NOMO-1 treated with DMSO at 0.1 percent for 48 hours (cell line): ENCODE measurements at regions not wholly inside any gene's neighbourhood (a gene's known extent, or its start where the extent isn't known, plus 50 kb on each side); places are given as distances from the start of the nearest gene placed in this dataset.

Source experiments
- DNase-seq: peaks from one replicate; lab custom pipeline; 2025; ENCODE audit not compliant: unreplicated experiment; lab: John Stamatoyannopoulos, UW

DNA sequence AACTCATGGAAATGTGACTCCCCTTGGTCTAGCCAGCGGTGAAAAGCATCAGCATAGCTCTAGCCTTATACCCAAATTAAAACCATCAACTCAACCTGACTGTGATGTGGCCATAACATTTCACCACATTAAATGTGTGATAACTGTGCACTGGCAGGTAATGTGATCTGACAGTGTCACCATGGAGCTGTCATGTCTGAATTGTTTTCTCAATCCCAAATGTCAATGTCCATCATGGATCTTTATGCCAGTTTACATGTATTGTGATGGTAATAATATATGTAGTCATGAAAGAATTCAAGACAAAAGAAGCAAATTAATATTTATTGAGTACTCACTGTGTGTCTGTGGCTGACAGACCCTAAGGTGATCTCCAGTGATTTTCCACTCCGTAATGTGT lies 213.4 kb upstream of the EOMES start:
- DNase-seq, result no peak

GRCh38 chr3:27939521-27939920 lies 217.4 kb upstream of the EOMES start:
- no peak for DNase-seq

- DNase-seq, result no peak
Observed at GRCh38 chr3:27939940-27940339, 217.8 kb upstream of the EOMES start.

DNA sequence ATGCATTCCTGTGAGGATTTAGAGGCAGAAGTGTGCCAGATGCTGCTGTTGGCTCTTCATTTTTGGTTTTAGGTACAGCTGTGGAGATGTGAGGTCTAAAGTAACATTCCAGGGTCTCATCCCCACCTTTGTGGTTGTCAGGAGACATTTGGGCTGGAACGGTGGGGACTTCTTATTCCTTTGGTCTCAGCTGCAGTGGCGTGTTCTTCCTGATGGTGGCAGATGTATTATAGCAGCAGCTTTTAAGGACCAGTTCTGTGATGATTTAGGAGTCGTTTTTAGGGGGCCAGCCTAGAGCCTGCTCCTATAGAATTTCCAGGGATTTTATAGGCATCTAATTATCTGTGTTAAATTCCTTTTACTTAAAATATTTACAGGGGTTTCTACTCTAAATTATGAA lies 221.0 kb upstream of the EOMES start:
- peak; percentile 0 for DNase-seq

DNA sequence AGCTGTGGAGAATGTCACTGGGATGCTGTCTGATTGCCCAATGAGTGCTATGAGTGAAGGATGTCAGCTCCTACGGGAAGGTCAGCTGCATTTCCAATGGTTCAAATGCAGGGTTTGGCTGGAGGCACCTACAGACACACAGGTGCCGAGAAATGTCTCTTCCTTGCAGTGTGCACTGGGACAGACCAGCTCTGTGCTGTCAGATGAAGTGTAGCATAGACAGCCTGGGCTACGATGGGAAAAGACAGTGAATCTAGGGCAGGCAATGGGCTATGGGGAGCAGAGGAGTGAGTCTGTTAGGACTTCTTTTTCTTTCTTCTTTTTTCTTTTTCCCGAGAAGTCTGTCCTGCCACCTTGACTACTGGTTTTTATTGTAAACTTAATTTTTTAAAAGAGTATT lies 223.1 kb upstream of the EOMES start:
- no peak for DNase-seq

- peak; percentile 34 for DNase-seq
Observed at GRCh38 chr3:27960133-27960532, 238.0 kb upstream of the EOMES start.

GRCh38 chr3:27963519-27963918 lies 241.4 kb upstream of the EOMES start:
- DNase-seq, result no peak

- DNase-seq, result no peak
Observed at GRCh38 chr3:27971600-27971999, 249.5 kb upstream of the EOMES start.

DNA sequence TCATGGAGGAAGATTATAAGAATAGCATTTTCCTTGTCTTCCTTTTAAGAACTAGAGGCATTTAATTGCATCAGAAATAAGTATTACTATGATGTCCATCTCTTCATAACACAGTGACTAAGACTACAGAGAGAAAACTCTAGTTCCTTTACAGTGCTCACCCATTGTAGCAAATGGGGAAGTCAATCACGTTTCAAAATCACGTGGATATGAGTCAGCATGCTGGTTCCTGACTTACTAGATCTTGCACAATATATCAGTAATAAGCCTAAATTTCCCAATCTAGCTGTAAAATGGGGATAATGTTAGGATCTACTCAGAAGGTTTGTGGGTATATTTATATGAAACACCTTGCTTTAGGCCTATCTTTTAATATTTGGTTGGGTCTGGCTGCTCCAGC lies 254.8 kb upstream of the EOMES start:
- DNase-seq, result peak; percentile 96

GRCh38 chr3:27978440-27978839 lies 256.3 kb upstream of the EOMES start:
- no peak for DNase-seq

DNA sequence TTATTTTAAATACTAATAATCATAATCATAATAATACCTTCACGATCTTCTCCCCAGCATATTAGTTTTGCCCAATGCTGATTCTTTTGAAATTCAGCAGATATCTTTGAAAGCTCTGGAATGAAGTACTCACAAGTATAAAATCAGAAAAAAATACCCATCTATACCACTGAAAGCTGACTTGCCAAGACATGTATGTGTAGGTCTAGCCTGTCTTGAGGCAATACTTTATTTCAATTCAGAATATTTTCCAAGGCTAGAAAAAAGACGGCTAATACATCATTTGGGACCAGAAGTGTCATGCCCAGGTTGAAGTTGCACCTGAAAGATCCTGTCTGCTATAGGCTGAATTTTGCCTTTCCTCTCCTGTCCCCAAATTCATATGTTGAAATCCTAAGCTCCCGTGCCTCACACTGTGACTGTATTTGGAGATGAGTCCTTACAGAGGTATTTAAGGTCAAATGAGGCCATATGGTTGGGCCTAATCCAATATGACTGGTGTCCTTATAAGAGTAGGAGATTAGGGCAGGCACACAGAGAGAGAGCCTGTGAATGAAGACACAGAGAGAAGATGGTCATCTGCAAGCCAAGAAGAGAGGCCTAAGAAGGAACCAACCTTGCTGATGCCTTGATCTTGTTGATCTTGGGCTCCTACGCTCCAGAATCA lies 255.9 kb upstream of the CMC1 start:
- no peak for DNase-seq

DNA sequence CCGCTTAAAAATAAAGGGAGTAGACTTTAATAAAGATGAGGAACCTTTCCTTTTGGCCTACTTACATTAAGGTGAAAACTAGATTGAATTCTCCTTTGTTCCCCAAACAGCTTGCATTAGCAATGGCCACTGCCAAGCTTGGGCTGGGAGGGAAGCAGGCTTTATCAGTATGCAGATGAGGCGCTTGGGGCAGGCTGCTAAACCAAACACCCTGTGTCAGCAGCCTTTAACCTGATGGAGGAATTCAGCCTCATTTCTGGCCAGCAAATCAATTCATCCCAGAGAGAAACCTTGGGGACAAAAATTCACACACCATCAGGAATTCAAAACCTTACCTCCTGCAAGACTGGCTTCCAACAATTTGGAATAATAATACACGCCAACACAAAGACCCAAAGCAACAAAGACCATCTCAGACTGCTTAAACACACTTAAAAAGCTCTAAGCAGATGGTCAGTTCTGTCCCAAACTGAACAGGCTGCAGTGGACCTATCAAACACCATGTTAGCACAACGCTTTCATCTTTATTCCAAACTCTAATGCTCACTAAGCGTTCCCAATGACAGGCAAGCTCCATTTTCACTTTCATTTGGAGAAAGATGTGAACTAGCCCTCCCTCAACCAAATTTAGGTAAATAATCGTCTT lies 255.1 kb upstream of the CMC1 start:
- no peak for DNase-seq

DNA sequence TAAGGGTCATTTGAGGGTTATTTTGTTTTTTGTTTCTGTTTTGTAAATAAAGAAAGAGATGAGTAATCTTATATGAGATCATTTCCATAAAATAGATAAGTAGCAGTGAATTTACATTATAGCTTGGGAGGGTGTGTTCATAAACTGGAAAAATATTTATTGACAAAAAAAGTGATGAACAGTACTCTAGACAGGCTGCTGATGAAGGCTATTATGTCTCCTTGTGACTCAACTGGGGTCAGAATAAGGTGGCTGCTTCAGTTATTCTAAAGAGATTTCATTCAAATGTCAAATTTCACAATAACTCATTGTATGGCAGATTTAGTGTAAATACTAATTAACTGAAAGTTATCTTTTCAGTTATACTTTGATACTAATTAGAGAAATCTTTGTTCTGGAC lies 251.1 kb upstream of the CMC1 start:
- no peak for DNase-seq

- no peak for DNase-seq
Observed at GRCh38 chr3:27990837-27991236, 250.6 kb upstream of the CMC1 start.

DNA sequence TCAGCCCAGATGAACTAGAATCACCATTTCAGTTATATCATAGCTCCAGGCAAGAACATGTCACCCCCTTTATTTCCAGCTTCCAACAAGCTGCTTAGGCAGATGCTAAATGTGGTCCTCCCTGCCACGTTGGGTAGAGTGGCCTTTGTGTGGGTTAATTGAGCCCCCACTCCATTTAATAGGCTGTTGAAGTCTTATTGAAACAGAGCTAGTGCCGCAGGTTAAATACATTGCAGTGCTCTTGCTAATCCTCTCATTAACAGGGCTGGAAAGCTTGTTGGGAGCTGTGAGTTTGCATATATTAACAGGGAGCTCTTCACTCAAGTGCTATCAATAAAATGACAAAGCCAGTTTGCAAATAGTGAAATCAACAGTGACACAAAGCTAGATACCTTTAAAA lies 248.4 kb upstream of the CMC1 start:
- DNase-seq, result no peak

GRCh38 chr3:28000608-28001007 lies 240.8 kb upstream of the CMC1 start:
- DNase-seq, result no peak

GRCh38 chr3:28008235-28008634 lies 233.2 kb upstream of the CMC1 start:
- DNase-seq, result no peak

- DNase-seq, result no peak
Observed at GRCh38 chr3:28012830-28013229, 228.6 kb upstream of the CMC1 start.

DNA sequence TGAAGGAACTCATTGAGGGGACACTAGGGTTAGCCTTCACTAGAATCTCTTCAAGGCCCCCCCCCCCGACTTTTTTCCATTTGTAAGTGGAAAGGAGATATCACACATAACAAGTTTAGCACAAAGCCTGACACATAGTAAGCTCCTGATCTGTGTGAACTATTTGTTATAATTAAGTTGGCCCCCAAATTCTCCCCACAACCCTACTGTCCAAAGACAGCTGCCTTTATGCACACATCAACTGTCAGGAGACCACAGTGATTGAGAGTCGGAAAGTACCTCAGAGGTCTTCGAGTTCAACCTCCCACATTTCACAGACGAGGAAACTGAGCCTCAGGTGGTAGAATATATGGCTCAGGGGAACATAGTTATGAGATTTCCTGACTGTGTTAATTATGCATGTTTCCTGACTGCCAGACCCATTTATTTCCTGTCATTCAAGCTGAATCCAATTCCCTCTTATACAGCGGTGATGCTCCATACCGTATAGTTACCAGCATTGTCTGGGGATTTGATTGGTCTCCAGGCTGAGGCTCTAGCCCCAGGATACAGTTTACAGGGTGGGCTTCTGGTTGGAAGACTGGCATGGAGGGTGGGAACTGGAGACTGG lies 227.4 kb upstream of the CMC1 start:
- no peak for DNase-seq

GRCh38 chr3:28018925-28019718 lies 222.3 kb upstream of the CMC1 start:
- DNase-seq, result no peak

DNA sequence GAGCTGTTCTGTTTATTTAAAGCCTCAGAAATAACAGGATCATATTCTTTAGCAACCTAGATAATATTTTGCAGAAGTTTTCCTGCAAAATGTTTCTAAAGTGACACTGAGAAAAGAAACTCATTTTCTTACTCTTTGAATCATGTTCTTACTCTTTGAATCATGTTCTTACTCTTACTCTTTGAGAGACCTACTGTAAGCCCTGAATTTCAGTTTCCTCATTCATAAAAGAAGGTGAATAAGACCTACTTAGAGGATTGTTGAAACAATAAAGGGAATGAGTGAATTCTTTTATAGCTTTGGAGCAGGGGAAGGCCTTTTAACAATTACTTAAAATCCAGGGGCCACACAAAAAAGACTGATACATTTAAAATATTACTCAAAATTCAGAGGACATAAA lies 221.7 kb upstream of the CMC1 start:
- DNase-seq, result no peak

DNA sequence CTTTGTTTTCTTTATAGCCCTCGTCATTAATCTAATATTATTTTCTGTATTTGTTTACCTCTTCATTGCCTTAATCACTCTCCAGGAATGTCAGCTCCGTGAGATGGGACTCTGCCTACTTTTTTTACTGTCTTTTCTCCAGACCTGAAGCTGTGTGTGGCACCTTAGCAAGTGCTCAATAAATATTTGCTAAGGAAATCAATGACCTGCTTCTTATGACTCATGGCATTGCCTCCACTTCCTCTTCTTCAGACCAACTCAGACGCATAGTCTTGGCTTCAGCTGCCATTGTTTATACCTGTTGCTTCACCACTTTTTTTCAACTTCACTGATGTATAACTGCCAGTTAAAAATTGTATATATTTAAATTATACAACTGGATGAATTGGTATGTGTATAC lies 218.5 kb upstream of the CMC1 start:
- DNase-seq, result peak; percentile 59
